Vagina (tissue), 2 donors: ENCODE measurements at regions not wholly inside any gene's neighbourhood (a gene's known extent, or its start where the extent isn't known, plus 50 kb on each side); places are given as distances from the start of the nearest gene placed in this dataset.

Source experiments
- DNase-seq, 2 donors: peaks; one replicate each; pipeline ENCODE4 v3.0.0-alpha.2; 2017; ENCODE audit errors: extremely low spot score in 2 of 2
- H3K27ac ChIP-seq: fragments of 200-600 bp; sonication (generic); one replicate; pipeline ENCODE4 v1.5.1; 2019
- H3K27me3 ChIP-seq: fragments of 200-600 bp; sonication (generic); one replicate; pipeline ENCODE4 v1.5.1; 2019
- H3K36me3 ChIP-seq, 2 donors: fragments of 200-600 bp; sonication (generic); one replicate each; pipeline ENCODE4 v1.5.1; 2017 to 2019
- H3K4me1 ChIP-seq: fragments of 200-600 bp; sonication (generic); one replicate; pipeline ENCODE4 v1.5.1; 2019
- H3K4me3 ChIP-seq, 2 donors: fragments of 200-600 bp; sonication (generic); 1 replicate in 1 of 2; 2 replicates in 1 of 2; pipeline ENCODE4 v1.5.1; 2016 to 2019
- H3K9me3 ChIP-seq: fragments of 200-600 bp; sonication (generic); one replicate; pipeline ENCODE4 v1.5.1; 2019
- POLR2A ChIP-seq, 2 donors: fragments of 450-650 bp; IDR thresholded peaks; one replicate each; pipeline ENCODE4 v1.6.1; 2017; ENCODE audit warnings: antibody characterized with exemption in 2 of 2, mild to moderate bottlenecking in 2 of 2, moderate library complexity in 2 of 2
- POLR2AphosphoS5 ChIP-seq, 2 donors: sonication (generic); formaldehyde crosslinking; IDR thresholded peaks; one replicate each; pipeline ENCODE4 v1.9.0; 2017; ENCODE audit warnings: antibody characterized with exemption in 2 of 2, mild to moderate bottlenecking in 2 of 2, low read depth in 1 of 2; ENCODE audit not compliant: insufficient read depth in 1 of 2
- intact Hi-C: fragments of 100-400 bp; cut with DNase I; formaldehyde crosslinking; loops from one replicate; pipeline ENCODE4 v1.15.1; 2023
- TF ChIP-seq, protein P1 (sequence below), 3 experiments: fragments of 450-650 bp in 2 of 3; fragments of 200-600 bp in 1 of 3; sonication (generic) in 1 of 3; IDR thresholded peaks; one replicate each; pipeline ENCODE4 v1.5.1; 2017 to 2019; ENCODE audit warnings: antibody characterized with exemption in 3 of 3, mild to moderate bottlenecking in 2 of 3, moderate library complexity in 2 of 3

DNA sequence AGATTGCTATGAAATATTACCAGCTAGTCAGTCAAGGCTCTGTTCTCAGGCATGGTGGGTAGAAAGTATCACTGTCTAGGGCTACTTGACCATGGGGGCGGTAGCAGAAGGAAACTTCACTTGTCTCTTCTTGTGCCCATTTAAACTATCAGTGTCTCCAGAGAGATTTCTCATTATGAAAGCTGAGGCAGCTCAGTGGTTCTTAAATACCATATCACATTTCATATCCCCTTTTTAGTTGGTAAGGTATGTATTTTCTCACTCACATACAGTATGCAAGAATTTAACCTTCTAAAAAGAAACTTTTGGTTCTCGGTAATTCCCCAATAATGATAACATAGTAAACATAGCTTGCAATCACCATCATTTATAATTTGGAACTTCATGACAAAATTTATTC, 1180.0 kb upstream of the TENM4 start:
- H3K9me3 ChIP-seq: no peaks in the 10 kb centered on the region
- DNase-seq: no peak
- no peaks in the 10 kb centered on the region for H3K27me3 ChIP-seq
- H3K36me3 ChIP-seq: no peaks in the 10 kb centered on the region
- H3K27ac ChIP-seq: no peak overlapping the region
- intact Hi-C loops: no loop called here
- H3K4me1 ChIP-seq: no peaks in the 10 kb centered on the region
- no peak overlapping the region for H3K4me3 ChIP-seq
- no peak for TF ChIP-seq POLR2A (IDR thresholded peaks at IDR 0.05)
- TF ChIP-seq, protein P1, sequence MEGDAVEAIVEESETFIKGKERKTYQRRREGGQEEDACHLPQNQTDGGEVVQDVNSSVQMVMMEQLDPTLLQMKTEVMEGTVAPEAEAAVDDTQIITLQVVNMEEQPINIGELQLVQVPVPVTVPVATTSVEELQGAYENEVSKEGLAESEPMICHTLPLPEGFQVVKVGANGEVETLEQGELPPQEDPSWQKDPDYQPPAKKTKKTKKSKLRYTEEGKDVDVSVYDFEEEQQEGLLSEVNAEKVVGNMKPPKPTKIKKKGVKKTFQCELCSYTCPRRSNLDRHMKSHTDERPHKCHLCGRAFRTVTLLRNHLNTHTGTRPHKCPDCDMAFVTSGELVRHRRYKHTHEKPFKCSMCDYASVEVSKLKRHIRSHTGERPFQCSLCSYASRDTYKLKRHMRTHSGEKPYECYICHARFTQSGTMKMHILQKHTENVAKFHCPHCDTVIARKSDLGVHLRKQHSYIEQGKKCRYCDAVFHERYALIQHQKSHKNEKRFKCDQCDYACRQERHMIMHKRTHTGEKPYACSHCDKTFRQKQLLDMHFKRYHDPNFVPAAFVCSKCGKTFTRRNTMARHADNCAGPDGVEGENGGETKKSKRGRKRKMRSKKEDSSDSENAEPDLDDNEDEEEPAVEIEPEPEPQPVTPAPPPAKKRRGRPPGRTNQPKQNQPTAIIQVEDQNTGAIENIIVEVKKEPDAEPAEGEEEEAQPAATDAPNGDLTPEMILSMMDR (IDR thresholded peaks at IDR 0.05): no peak
- TF ChIP-seq POLR2AphosphoS5 (IDR thresholded peaks at IDR 0.05; ENCODE audit: insufficient read depth in 1 of 2, low read depth in 1 of 2): no peak

- H3K27me3 ChIP-seq: no peaks in the 10 kb centered on the region
- no peak overlapping the region for H3K4me3 ChIP-seq
- H3K27ac ChIP-seq: no peak overlapping the region
- H3K36me3 ChIP-seq: no peaks in the 10 kb centered on the region
- H3K9me3 ChIP-seq: no peaks in the 10 kb centered on the region
- TF ChIP-seq POLR2A (IDR thresholded peaks at IDR 0.05): no peak
- TF ChIP-seq, protein P1 (IDR thresholded peaks at IDR 0.05): no peak
- no peak for TF ChIP-seq POLR2AphosphoS5 (IDR thresholded peaks at IDR 0.05; ENCODE audit: insufficient read depth in 1 of 2, low read depth in 1 of 2)
- intact Hi-C loops: no loop called here
- DNase-seq: no peak
- no peaks in the 10 kb centered on the region for H3K4me1 ChIP-seq
These were observed 1176.3 kb upstream of the TENM4 start for GRCh38 chr11:80617156-80617555.

GRCh38 chr11:80616070-80616800, 1175.4 kb upstream of the TENM4 start:
- Histone ChIP-seq H3K4me3 (no peak overlapping the region), H3K36me3 (no peaks in the 10 kb centered on the region), H3K27me3 (no peaks in the 10 kb centered on the region), H3K27ac (no peak overlapping the region), H3K4me1 (no peaks in the 10 kb centered on the region), H3K9me3 (no peaks in the 10 kb centered on the region)
- intact Hi-C loops: no loop called here
- no peak for DNase-seq
- TF ChIP-seq, protein P1 (IDR thresholded peaks at IDR 0.05): no peak
- TF ChIP-seq POLR2AphosphoS5 (IDR thresholded peaks at IDR 0.05; ENCODE audit: insufficient read depth in 1 of 2, low read depth in 1 of 2) (no peak), POLR2A (IDR thresholded peaks at IDR 0.05) (no peak)

GRCh38 chr11:80613655-80614054, 1172.8 kb upstream of the TENM4 start:
- Histone ChIP-seq H3K27ac (no peak overlapping the region), H3K4me3 (no peak overlapping the region), H3K27me3 (no peaks in the 10 kb centered on the region), H3K36me3 (no peaks in the 10 kb centered on the region), H3K9me3 (no peaks in the 10 kb centered on the region), H3K4me1 (no peaks in the 10 kb centered on the region)
- DNase-seq: no peak
- TF ChIP-seq POLR2A (IDR thresholded peaks at IDR 0.05) (no peak), POLR2AphosphoS5 (IDR thresholded peaks at IDR 0.05; ENCODE audit: insufficient read depth in 1 of 2, low read depth in 1 of 2) (no peak)
- TF ChIP-seq, protein P1 (IDR thresholded peaks at IDR 0.05): no peak
- intact Hi-C loops: no loop called here

- TF ChIP-seq, protein P1 (IDR thresholded peaks at IDR 0.05): no peak
- DNase-seq: no peak
- no peaks in the 10 kb centered on the region for H3K4me1 ChIP-seq
- H3K9me3 ChIP-seq: no peaks in the 10 kb centered on the region
- no peak overlapping the region for H3K4me3 ChIP-seq
- H3K27ac ChIP-seq: no peak overlapping the region
- H3K36me3 ChIP-seq: no peaks in the 10 kb centered on the region
- no peaks in the 10 kb centered on the region for H3K27me3 ChIP-seq
- intact Hi-C loops: no loop called here
These were observed 1169.7 kb upstream of the TENM4 start for GRCh38 chr11:80610516-80610915.
